Thoracic aorta (tissue), 2 donors: ENCODE measurements at regions not wholly inside any gene's neighbourhood (a gene's known extent, or its start where the extent isn't known, plus 50 kb on each side); places are given as distances from the start of the nearest gene placed in this dataset.

Experiments
- ATAC-seq: fragments of 150-250 bp; one replicate; pipeline ENCODE4 v1.8.0; 2017; ENCODE audit warnings: low read depth; ENCODE audit not compliant: insufficient number of reproducible peaks, low FRiP score
- DNase-seq: peaks from one replicate; pipeline ENCODE4 v3.0.0-alpha.2; 2020; ENCODE audit warnings: low spot score
- H3K27ac ChIP-seq, 2 donors: fragments of 200-600 bp; sonication (generic); 1 replicate in 1 of 2; 2 replicates in 1 of 2; pipeline ENCODE4 v1.5.1; 2016; ENCODE audit warnings: mild to moderate bottlenecking in 2 of 2, moderate library complexity in 2 of 2
- H3K27me3 ChIP-seq: fragments of 200-600 bp; sonication (generic); replicated peaks from 2 replicates; pipeline ENCODE4 v1.6.0; 2016; ENCODE audit warnings: mild to moderate bottlenecking; ENCODE audit not compliant: insufficient read depth
- H3K36me3 ChIP-seq: fragments of 200-600 bp; sonication (generic); one replicate; pipeline ENCODE4 v1.5.1; 2016
- H3K4me1 ChIP-seq, 2 donors: fragments of 200-600 bp; sonication (generic); 1 replicate in 1 of 2; 2 replicates in 1 of 2; pipeline versions ENCODE4 v1.5.1 to v1.6.0; 2016; ENCODE audit warnings: low read depth in 2 of 2, mild to moderate bottlenecking in 1 of 2; ENCODE audit not compliant: control insufficient read depth in 1 of 2
- H3K4me3 ChIP-seq: fragments of 200-600 bp; sonication (generic); 2 replicates; pipeline ENCODE4 v1.5.1; 2016; ENCODE audit warnings: mild to moderate bottlenecking
- H3K9me3 ChIP-seq: fragments of 200-600 bp; sonication (generic); 2 replicates; pipeline ENCODE4 v1.5.1; 2016
- TF ChIP-seq, protein P1 (sequence below): fragments of 200-600 bp; sonication (generic); IDR thresholded peaks from one replicate; pipeline ENCODE4 v1.5.1; 2019; ENCODE audit warnings: antibody characterized with exemption

DNA sequence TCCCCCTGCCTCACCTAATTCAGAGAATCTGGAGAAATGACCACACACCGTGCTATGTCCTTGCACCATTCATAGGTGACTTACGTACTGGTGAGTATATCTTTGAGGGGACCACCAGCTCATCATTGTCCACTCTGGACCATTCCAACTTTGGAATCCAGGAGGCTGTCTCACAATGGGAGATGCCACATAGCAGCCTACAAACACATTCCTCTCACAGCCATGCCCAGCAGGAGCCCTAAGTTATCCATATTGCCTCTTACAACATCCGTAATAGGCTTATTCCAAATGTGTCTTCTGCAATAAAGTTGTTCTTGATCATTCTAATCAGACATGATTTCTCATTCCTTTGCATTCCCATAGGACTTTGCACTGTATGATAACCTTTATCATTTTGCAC is 436.7 kb downstream of the EFNB2 start:
- no peak for DNase-seq
- Histone ChIP-seq H3K27me3 (no peaks in the 10 kb centered on the region), H3K4me1 (no peaks in the 10 kb centered on the region), H3K27ac (no peak overlapping the region), H3K9me3 (no peaks in the 10 kb centered on the region), H3K36me3 (no peaks in the 10 kb centered on the region), H3K4me3 (no peak overlapping the region)
- TF ChIP-seq, protein P1, sequence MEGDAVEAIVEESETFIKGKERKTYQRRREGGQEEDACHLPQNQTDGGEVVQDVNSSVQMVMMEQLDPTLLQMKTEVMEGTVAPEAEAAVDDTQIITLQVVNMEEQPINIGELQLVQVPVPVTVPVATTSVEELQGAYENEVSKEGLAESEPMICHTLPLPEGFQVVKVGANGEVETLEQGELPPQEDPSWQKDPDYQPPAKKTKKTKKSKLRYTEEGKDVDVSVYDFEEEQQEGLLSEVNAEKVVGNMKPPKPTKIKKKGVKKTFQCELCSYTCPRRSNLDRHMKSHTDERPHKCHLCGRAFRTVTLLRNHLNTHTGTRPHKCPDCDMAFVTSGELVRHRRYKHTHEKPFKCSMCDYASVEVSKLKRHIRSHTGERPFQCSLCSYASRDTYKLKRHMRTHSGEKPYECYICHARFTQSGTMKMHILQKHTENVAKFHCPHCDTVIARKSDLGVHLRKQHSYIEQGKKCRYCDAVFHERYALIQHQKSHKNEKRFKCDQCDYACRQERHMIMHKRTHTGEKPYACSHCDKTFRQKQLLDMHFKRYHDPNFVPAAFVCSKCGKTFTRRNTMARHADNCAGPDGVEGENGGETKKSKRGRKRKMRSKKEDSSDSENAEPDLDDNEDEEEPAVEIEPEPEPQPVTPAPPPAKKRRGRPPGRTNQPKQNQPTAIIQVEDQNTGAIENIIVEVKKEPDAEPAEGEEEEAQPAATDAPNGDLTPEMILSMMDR, result no peak
- no peak for ATAC-seq

DNA sequence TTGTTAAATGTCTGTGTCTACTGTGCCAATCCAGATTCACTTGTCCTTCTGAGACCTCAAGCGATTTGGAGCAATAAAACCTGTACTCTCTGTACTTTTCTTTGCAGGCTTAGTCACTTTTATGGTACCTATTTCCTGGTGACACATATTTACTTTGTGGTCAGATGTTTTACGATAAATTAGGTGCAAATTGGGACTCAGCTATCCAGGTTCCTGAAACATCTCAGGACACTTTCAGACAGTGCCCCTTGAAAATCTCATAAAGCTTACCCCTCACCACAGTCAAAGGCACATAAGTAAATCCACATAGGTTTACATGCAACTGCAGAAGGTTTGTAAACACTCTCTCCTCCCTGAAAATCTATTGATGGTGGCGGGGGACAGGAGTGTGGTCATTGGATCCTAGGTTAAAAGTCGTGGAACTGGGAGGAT is 438.8 kb downstream of the EFNB2 start:
- Histone ChIP-seq H3K4me3 (no peak overlapping the region), H3K27me3 (no peaks in the 10 kb centered on the region), H3K9me3 (no peaks in the 10 kb centered on the region), H3K27ac (no peak overlapping the region), H3K4me1 (no peaks in the 10 kb centered on the region), H3K36me3 (no peaks in the 10 kb centered on the region)
- ATAC-seq (no peak), DNase-seq (no peak)
- TF ChIP-seq, protein P1, result no peak

DNA sequence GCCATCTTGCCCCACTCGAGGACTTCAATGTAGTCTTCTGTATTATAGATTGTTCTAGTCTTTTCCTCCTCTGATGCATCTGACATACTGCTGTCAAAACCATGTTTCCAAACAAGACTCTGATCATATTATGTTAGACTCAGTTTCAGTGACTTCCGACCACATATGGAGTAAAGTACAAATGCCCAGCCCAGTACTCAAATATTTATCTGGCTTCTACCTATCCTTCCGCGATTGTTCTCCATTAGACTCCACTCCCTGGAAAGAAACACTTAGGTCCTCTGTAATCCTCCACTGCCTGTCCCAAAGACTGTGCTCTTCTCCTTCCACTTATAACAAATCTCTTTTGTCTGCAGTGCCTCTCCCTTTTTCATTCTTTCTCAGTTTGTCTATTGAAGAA is 439.5 kb downstream of the EFNB2 start:
- ATAC-seq (no peak), DNase-seq (no peak)
- Histone ChIP-seq H3K27me3 (no peaks in the 10 kb centered on the region), H3K27ac (no peak overlapping the region), H3K4me3 (no peak overlapping the region), H3K4me1 (no peaks in the 10 kb centered on the region), H3K9me3 (no peaks in the 10 kb centered on the region), H3K36me3 (no peaks in the 10 kb centered on the region)
- TF ChIP-seq, protein P1, result no peak

DNA sequence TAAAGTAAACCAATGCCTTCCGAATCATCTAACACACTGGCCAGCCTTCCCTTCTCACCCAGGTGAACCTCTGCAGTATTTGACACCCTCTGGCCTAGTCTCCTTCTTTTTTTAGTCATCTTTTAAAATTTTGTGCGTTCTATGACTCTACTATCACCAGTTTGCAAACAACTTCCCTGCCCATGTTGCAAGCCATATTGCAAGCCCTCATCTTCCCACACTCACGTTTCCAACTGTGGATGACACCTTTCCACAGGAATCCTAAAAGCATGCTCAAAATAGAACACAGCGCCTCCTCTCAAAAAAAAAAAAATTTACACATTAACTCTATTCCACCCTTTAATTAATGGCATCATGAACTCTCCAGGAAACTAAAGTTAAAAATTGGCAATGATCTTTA is 440.1 kb downstream of the EFNB2 start:
- Histone ChIP-seq H3K36me3 (no peaks in the 10 kb centered on the region), H3K4me3 (no peak overlapping the region), H3K27me3 (no peaks in the 10 kb centered on the region), H3K9me3 (no peaks in the 10 kb centered on the region), H3K27ac (no peak overlapping the region), H3K4me1 (no peaks in the 10 kb centered on the region)
- TF ChIP-seq, protein P1, result no peak
- DNase-seq (no peak), ATAC-seq (no peak)

DNA sequence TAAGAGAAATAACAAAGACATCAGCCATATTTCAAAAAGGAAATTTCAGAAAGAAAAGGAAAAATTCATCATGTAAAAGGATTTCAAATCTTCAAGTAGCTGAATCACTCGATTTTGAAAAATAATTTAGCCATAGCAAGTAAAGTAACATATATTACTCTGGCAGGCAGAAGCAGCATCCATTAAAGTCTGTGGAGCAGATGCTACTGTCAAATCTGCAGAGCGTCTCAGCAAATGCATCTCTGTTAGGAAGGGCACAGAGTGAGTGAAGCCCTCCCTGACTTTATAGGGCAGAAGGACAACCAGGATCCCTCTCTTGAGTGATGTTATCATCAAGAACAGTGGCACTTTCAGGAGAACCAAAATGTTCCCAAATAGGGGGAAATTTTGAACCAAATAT is 445.5 kb downstream of the EFNB2 start:
- no peaks in the 10 kb centered on the region for H3K9me3 ChIP-seq
- no peaks in the 10 kb centered on the region for H3K4me1 ChIP-seq
- H3K27me3 ChIP-seq, result no peaks in the 10 kb centered on the region
- no peak for DNase-seq
- H3K36me3 ChIP-seq, result no peaks in the 10 kb centered on the region
- H3K4me3 ChIP-seq, result no peak overlapping the region
- TF ChIP-seq, protein P1, result no peak
- no peak overlapping the region for H3K27ac ChIP-seq
- no peak for ATAC-seq
